HepG2 (cell line): ENCODE measurements at regions not wholly inside any gene's neighbourhood (a gene's known extent, or its start where the extent isn't known, plus 50 kb on each side); places are given as distances from the start of the nearest gene placed in this dataset.

Source experiments
- ARNT ChIP-seq: fragments of 450-650 bp; IDR thresholded peaks from 2 replicates; pipeline ENCODE4 v1.6.1; 2017
- DPF2 ChIP-seq: sonication (generic); formaldehyde crosslinking; IDR thresholded peaks from 2 replicates; pipeline ENCODE4 v1.4.0; 2020; ENCODE audit warnings: mild to moderate bottlenecking, low read depth, missing genetic modification reagents, borderline replicate concordance
- ESRRA ChIP-seq: sonication (generic); formaldehyde crosslinking; IDR thresholded peaks from 2 replicates; pipeline ENCODE4 v1.5.1; 2020; ENCODE audit warnings: mild to moderate bottlenecking, low read depth, missing genetic modification reagents
- PTBP1 ChIP-seq: fragments of 200-400 bp; formaldehyde crosslinking; IDR thresholded peaks from 2 replicates; pipeline ENCODE4 v1.6.1; 2018; ENCODE audit warnings: low read length, low read depth; ENCODE audit not compliant: poor library complexity, severe bottlenecking
- RNF2 ChIP-seq: fragments of 450-650 bp; conservative IDR thresholded peaks from 2 replicates; pipeline ENCODE4 v1.6.1; 2016; ENCODE audit warnings: low read depth
- SUZ12 ChIP-seq: fragments of 150-350 bp; IDR thresholded peaks from 2 replicates; pipeline ENCODE4 v1.6.1; 2014; ENCODE audit warnings: low read depth, low read length
- TBP ChIP-seq: sonication (generic); formaldehyde crosslinking; IDR thresholded peaks from 2 replicates; pipeline ENCODE4 v1.5.0; 2020; ENCODE audit warnings: missing genetic modification reagents
- WIZ ChIP-seq: sonication (generic); formaldehyde crosslinking; IDR thresholded peaks from 2 replicates; pipeline ENCODE4 v1.5.1; 2020; ENCODE audit warnings: mild to moderate bottlenecking, missing genetic modification reagents
- ZNF460 ChIP-seq: sonication (generic); formaldehyde crosslinking; IDR thresholded peaks from 2 replicates; pipeline ENCODE4 v1.5.1; 2020; ENCODE audit warnings: missing genetic modification reagents, mild to moderate bottlenecking, borderline replicate concordance
- ZNF510 ChIP-seq: sonication (generic); formaldehyde crosslinking; IDR thresholded peaks from 2 replicates; pipeline ENCODE4 v1.4.0; 2020; ENCODE audit warnings: low read depth, mild to moderate bottlenecking, missing genetic modification reagents
- ZNF567 ChIP-seq: sonication (generic); formaldehyde crosslinking; IDR thresholded peaks from 2 replicates; pipeline ENCODE4 v1.8.1; 2023; ENCODE audit warnings: mild to moderate bottlenecking, missing genetic modification reagents, borderline replicate concordance
- ZNF720 ChIP-seq: sonication (generic); formaldehyde crosslinking; IDR thresholded peaks from 2 replicates; pipeline ENCODE4 v1.4.0; 2020; ENCODE audit warnings: missing genetic modification reagents
- ZNF850 ChIP-seq: sonication (generic); formaldehyde crosslinking; conservative IDR thresholded peaks from 2 replicates; pipeline ENCODE4 v1.9.0; 2021; ENCODE audit warnings: mild to moderate bottlenecking, missing genetic modification reagents
- TF ChIP-seq, protein P1 (sequence below): sonication (generic); formaldehyde crosslinking; IDR thresholded peaks from 2 replicates; pipeline ENCODE4 v1.4.0; 2020; ENCODE audit warnings: mild to moderate bottlenecking, missing genetic modification reagents
- TF ChIP-seq, protein P2 (sequence below), 2 experiments: sonication (generic) in 1 of 2; formaldehyde crosslinking in 1 of 2; IDR thresholded peaks; 2 replicates each; pipeline versions ENCODE4 v1.6.1 to v1.9.0; 2014 to 2022; ENCODE audit warnings: antibody characterized with exemption in 1 of 2, borderline replicate concordance in 1 of 2, inconsistent platforms in 1 of 2, low read depth in 1 of 2, missing genetic modification reagents in 1 of 2
- TF ChIP-seq, protein P3 (sequence below): IDR thresholded peaks from 2 replicates; pipeline ENCODE4 v1.6.1; 2016; ENCODE audit warnings: control low read depth
- TF ChIP-seq, protein P4 (sequence below), 2 experiments: sonication (generic) in 1 of 2; formaldehyde crosslinking in 1 of 2; IDR thresholded peaks; 2 replicates each; pipeline versions ENCODE4 v1.5.1 to v1.6.1; 2011 to 2020; ENCODE audit warnings: borderline replicate concordance in 1 of 2, low read depth in 1 of 2, low read length in 1 of 2, mild to moderate bottlenecking in 1 of 2, missing genetic modification reagents in 1 of 2, moderate library complexity in 1 of 2

DNA sequence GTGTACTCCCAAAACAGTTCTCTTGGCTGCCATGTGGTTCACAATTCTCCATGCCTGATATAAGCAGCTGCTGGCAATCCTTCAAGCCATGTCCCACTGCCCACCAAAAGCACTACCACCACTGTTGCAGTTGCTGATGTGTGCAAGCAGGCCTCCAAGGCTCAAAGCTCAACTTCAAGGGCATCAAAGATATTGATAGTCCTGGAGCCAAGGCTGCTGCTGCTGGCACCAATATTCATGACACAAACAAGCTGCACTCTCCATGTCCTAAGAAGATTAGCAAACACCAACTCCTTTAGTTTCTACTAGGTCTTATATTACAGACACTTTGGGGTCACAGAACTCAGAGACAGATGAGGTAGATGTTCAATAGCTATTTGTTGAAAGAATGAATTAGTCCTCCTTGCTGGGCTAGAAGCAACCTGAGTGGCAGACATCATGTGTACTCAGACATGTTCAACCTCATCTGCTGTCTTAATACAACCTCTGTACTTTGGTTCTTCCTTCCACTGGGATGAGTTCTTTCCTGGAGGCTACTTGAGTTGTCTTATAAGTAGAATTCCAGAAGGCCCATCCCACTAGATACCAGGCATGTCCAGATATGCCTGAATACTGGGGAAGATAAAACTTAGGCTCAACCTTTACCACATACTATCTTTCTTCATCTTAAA is 104.5 kb upstream of the UGP2 start (continued):
- TF ChIP-seq ZNF460 (no peak), DPF2 (CRISPR knock-in tag) (0 out of 2 replicates have a peak, but pooled peaks have one; percentile 87), RNF2 (no peak), PTBP1 (no peak), ARNT (no peak), ESRRA (CRISPR knock-in tag) (peak; percentile 91), SUZ12 (no peak), TBP (CRISPR knock-in tag) (no peak), ZNF567 (CRISPR knock-in tag) (no peak), ZNF510 (CRISPR knock-in tag) (no peak), WIZ (CRISPR knock-in tag) (peak; percentile 46; the same call in 1 of the 2 replicates), ZNF720 (CRISPR knock-in tag) (no peak), ZNF850 (CRISPR knock-in tag) (no peak)
- TF ChIP-seq, protein P1, sequence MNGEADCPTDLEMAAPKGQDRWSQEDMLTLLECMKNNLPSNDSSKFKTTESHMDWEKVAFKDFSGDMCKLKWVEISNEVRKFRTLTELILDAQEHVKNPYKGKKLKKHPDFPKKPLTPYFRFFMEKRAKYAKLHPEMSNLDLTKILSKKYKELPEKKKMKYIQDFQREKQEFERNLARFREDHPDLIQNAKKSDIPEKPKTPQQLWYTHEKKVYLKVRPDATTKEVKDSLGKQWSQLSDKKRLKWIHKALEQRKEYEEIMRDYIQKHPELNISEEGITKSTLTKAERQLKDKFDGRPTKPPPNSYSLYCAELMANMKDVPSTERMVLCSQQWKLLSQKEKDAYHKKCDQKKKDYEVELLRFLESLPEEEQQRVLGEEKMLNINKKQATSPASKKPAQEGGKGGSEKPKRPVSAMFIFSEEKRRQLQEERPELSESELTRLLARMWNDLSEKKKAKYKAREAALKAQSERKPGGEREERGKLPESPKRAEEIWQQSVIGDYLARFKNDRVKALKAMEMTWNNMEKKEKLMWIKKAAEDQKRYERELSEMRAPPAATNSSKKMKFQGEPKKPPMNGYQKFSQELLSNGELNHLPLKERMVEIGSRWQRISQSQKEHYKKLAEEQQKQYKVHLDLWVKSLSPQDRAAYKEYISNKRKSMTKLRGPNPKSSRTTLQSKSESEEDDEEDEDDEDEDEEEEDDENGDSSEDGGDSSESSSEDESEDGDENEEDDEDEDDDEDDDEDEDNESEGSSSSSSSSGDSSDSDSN (CRISPR knock-in tag): 0 out of 2 replicates have a peak, but pooled peaks have one; percentile 31
- TF ChIP-seq, protein P2, sequence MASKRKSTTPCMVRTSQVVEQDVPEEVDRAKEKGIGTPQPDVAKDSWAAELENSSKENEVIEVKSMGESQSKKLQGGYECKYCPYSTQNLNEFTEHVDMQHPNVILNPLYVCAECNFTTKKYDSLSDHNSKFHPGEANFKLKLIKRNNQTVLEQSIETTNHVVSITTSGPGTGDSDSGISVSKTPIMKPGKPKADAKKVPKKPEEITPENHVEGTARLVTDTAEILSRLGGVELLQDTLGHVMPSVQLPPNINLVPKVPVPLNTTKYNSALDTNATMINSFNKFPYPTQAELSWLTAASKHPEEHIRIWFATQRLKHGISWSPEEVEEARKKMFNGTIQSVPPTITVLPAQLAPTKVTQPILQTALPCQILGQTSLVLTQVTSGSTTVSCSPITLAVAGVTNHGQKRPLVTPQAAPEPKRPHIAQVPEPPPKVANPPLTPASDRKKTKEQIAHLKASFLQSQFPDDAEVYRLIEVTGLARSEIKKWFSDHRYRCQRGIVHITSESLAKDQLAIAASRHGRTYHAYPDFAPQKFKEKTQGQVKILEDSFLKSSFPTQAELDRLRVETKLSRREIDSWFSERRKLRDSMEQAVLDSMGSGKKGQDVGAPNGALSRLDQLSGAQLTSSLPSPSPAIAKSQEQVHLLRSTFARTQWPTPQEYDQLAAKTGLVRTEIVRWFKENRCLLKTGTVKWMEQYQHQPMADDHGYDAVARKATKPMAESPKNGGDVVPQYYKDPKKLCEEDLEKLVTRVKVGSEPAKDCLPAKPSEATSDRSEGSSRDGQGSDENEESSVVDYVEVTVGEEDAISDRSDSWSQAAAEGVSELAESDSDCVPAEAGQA (IDR thresholded peaks at IDR 0.05; ENCODE audit: low read depth): peak; percentile 65; the same call in 1 of the 2 replicates
- TF ChIP-seq, protein P2 (CRISPR knock-in tag; IDR thresholded peaks at IDR 0.05; ENCODE audit: borderline replicate concordance): no peak
- TF ChIP-seq, protein P3, sequence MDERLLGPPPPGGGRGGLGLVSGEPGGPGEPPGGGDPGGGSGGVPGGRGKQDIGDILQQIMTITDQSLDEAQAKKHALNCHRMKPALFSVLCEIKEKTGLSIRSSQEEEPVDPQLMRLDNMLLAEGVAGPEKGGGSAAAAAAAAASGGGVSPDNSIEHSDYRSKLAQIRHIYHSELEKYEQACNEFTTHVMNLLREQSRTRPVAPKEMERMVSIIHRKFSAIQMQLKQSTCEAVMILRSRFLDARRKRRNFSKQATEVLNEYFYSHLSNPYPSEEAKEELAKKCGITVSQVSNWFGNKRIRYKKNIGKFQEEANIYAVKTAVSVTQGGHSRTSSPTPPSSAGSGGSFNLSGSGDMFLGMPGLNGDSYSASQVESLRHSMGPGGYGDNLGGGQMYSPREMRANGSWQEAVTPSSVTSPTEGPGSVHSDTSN (CRISPR knock-in tag): no peak
- TF ChIP-seq, protein P4, sequence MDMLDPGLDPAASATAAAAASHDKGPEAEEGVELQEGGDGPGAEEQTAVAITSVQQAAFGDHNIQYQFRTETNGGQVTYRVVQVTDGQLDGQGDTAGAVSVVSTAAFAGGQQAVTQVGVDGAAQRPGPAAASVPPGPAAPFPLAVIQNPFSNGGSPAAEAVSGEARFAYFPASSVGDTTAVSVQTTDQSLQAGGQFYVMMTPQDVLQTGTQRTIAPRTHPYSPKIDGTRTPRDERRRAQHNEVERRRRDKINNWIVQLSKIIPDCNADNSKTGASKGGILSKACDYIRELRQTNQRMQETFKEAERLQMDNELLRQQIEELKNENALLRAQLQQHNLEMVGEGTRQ (IDR thresholded peaks at IDR 0.05; ENCODE audit: low read depth, low read length): no peak
- TF ChIP-seq, protein P4 (CRISPR knock-in tag; IDR thresholded peaks at IDR 0.05; ENCODE audit: borderline replicate concordance): no peak
